ENCODE measurements at regions not wholly inside any gene's neighbourhood (a gene's known extent, or its start where the extent isn't known, plus 50 kb on each side); places are given as distances from the start of the nearest gene placed in this dataset.

DNA sequence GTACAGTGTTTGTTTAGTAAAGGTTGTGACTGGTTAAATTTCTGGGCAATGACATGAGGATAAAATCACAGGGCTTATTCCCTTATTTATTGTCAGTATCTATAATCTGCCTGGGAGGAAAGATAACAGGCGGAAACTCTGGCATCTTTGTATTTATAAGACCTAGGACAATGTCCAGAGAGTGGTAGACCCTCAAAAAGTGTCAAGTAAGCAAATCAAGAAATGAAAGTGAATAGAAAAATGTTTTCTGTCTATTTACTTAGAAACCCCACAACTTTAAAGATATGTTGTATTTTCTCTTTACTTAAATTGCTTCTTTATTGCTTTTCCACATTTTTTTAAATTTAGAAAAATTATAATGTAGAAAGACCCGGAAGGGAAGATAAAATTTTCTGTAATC is 544.6 kb downstream of the EDEM1 start:
- Histone ChIP-seq H3K4me3 (ENCODE audit: low read length) (no peak overlapping the region), H3K36me3 (ENCODE audit: control insufficient read depth, insufficient read depth, low read length) (no peaks in the 10 kb centered on the region), H3K27me3 (ENCODE audit: control insufficient read depth, insufficient read depth, low read length) (no peaks in the 10 kb centered on the region), H3K4me1 (ENCODE audit: control insufficient read depth, insufficient read depth, low read length) (no peaks in the 10 kb centered on the region), H3K9ac (ENCODE audit: low read length) (no peak overlapping the region), H3K9me3 (ENCODE audit: control insufficient read depth, low read length) (no peaks in the 10 kb centered on the region)

DNA sequence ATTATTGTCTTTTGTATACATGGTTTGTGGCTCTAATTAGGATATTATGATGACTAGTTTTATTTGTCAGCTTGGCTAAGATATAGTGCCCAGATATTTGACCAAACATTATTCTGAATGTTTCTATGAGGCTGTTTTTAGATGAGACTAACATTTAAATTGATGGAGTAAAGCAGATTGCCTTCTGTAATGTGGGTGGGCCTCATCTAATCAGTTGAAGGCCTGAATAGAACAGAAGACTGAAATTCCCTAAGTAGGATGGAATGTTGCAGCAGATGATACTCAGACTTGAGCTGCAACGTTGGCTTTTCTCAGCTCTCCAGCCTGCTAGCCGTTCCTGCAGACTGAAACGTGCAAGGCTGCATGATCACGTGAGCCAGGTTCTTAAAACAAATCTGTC is 546.5 kb downstream of the EDEM1 start:
- H3K4me1 ChIP-seq (ENCODE audit: control insufficient read depth, insufficient read depth, low read length), result no peaks in the 10 kb centered on the region
- H3K27me3 ChIP-seq (ENCODE audit: control insufficient read depth, insufficient read depth, low read length), result no peaks in the 10 kb centered on the region
- no peak overlapping the region for H3K4me3 ChIP-seq (ENCODE audit: low read length)
- H3K9ac ChIP-seq (ENCODE audit: low read length), result no peak overlapping the region
- H3K36me3 ChIP-seq (ENCODE audit: control insufficient read depth, insufficient read depth, low read length), result no peaks in the 10 kb centered on the region
- H3K9me3 ChIP-seq (ENCODE audit: control insufficient read depth, low read length), result no peaks in the 10 kb centered on the region

DNA sequence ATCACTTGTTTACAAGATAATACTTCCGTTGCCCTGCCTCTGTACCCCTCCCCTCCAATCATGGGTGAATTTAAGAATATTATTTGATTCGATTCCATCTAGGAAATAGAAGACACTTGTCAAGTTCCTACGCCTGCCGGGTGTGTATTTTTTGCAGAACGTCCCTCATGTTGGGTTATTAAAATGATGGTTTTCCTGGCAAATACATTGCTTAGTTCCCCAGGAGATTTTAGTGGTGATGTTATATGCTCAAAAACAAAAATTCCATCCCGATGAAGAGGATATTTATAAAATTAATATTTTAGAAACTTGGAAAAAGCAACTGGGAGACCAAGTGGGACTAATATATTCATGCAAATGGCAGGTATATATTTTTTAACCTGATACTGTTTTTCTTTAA is 548.4 kb downstream of the EDEM1 start:
- Histone ChIP-seq H3K4me3 (ENCODE audit: low read length) (no peak overlapping the region), H3K9ac (ENCODE audit: low read length) (no peak overlapping the region), H3K4me1 (ENCODE audit: control insufficient read depth, insufficient read depth, low read length) (no peaks in the 10 kb centered on the region), H3K36me3 (ENCODE audit: control insufficient read depth, insufficient read depth, low read length) (no peaks in the 10 kb centered on the region), H3K9me3 (ENCODE audit: control insufficient read depth, low read length) (no peaks in the 10 kb centered on the region), H3K27me3 (ENCODE audit: control insufficient read depth, insufficient read depth, low read length) (no peaks in the 10 kb centered on the region)

GRCh38 chr3:5739299-5739935 is 551.9 kb downstream of the EDEM1 start:
- no peaks in the 10 kb centered on the region for H3K4me1 ChIP-seq (ENCODE audit: control insufficient read depth, insufficient read depth, low read length)
- H3K9ac ChIP-seq (ENCODE audit: low read length), result no peak overlapping the region
- H3K4me3 ChIP-seq (ENCODE audit: low read length), result no peak overlapping the region
- no peaks in the 10 kb centered on the region for H3K9me3 ChIP-seq (ENCODE audit: control insufficient read depth, low read length)
- no peaks in the 10 kb centered on the region for H3K36me3 ChIP-seq (ENCODE audit: control insufficient read depth, insufficient read depth, low read length)
- no peaks in the 10 kb centered on the region for H3K27me3 ChIP-seq (ENCODE audit: control insufficient read depth, insufficient read depth, low read length)

DNA sequence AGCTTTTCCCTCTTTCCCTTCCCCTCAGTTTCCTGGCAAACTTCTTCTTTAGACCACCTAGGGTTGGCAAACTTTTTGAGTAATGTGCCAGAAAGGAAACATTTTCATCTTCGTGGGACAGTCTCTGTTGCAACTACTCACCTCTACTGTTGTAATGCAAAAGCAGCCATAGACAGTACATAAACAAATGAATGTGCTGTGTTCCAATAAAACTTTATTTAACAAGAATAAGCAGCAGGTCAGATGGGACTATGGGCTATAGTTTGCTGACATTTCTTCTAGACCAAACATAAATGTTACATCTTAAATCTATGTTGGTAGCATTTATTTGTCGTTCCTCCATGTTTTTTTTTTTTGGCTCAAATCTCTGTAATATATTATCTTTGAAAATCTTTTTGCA is 552.4 kb downstream of the EDEM1 start:
- Histone ChIP-seq H3K4me3 (ENCODE audit: low read length) (no peak overlapping the region), H3K36me3 (ENCODE audit: control insufficient read depth, insufficient read depth, low read length) (no peaks in the 10 kb centered on the region), H3K9me3 (ENCODE audit: control insufficient read depth, low read length) (no peaks in the 10 kb centered on the region), H3K27me3 (ENCODE audit: control insufficient read depth, insufficient read depth, low read length) (no peaks in the 10 kb centered on the region), H3K9ac (ENCODE audit: low read length) (no peak overlapping the region), H3K4me1 (ENCODE audit: control insufficient read depth, insufficient read depth, low read length) (no peaks in the 10 kb centered on the region)

DNA sequence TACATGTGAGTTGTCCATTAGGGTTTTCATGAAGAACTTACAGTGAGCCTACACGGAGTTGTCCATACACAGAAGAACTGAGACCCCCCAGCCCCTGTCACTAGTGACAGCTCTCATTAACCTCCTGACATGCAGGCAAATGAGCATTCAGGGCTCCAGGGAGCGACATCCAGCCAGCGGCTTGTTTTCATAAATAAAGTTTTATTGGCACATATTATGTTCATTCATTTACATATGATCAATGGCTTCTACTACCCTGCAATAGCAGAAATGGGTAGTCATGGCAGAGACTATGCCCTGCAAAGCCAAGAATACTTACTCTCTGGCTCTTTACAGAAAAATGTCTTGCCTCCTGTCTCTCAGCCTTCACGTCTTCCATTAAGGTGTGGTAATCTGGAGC is 553.5 kb downstream of the EDEM1 start:
- H3K27me3 ChIP-seq (ENCODE audit: control insufficient read depth, insufficient read depth, low read length), result no peaks in the 10 kb centered on the region
- H3K9ac ChIP-seq (ENCODE audit: low read length), result no peak overlapping the region
- H3K36me3 ChIP-seq (ENCODE audit: control insufficient read depth, insufficient read depth, low read length), result no peaks in the 10 kb centered on the region
- H3K4me1 ChIP-seq (ENCODE audit: control insufficient read depth, insufficient read depth, low read length), result no peaks in the 10 kb centered on the region
- H3K4me3 ChIP-seq (ENCODE audit: low read length), result no peak overlapping the region
- no peaks in the 10 kb centered on the region for H3K9me3 ChIP-seq (ENCODE audit: control insufficient read depth, low read length)

GRCh38 chr3:5750091-5750490 is 562.6 kb downstream of the EDEM1 start:
- H3K36me3 ChIP-seq (ENCODE audit: control insufficient read depth, insufficient read depth, low read length), result no peaks in the 10 kb centered on the region
- H3K9me3 ChIP-seq (ENCODE audit: control insufficient read depth, low read length), result no peaks in the 10 kb centered on the region
- H3K9ac ChIP-seq (ENCODE audit: low read length), result no peak overlapping the region
- no peak overlapping the region for H3K4me3 ChIP-seq (ENCODE audit: low read length)
- H3K27me3 ChIP-seq (ENCODE audit: control insufficient read depth, insufficient read depth, low read length), result no peaks in the 10 kb centered on the region
- H3K4me1 ChIP-seq (ENCODE audit: control insufficient read depth, insufficient read depth, low read length), result no peaks in the 10 kb centered on the region

- H3K4me3 ChIP-seq (ENCODE audit: low read length), result no peak overlapping the region
- H3K9me3 ChIP-seq (ENCODE audit: control insufficient read depth, low read length), result no peaks in the 10 kb centered on the region
- H3K27me3 ChIP-seq (ENCODE audit: control insufficient read depth, insufficient read depth, low read length), result no peaks in the 10 kb centered on the region
- H3K9ac ChIP-seq (ENCODE audit: low read length), result no peak overlapping the region
- H3K36me3 ChIP-seq (ENCODE audit: control insufficient read depth, insufficient read depth, low read length), result no peaks in the 10 kb centered on the region
- H3K4me1 ChIP-seq (ENCODE audit: control insufficient read depth, insufficient read depth, low read length), result no peaks in the 10 kb centered on the region
Measured at GRCh38 chr3:5750874-5751640, 563.5 kb downstream of the EDEM1 start.

DNA sequence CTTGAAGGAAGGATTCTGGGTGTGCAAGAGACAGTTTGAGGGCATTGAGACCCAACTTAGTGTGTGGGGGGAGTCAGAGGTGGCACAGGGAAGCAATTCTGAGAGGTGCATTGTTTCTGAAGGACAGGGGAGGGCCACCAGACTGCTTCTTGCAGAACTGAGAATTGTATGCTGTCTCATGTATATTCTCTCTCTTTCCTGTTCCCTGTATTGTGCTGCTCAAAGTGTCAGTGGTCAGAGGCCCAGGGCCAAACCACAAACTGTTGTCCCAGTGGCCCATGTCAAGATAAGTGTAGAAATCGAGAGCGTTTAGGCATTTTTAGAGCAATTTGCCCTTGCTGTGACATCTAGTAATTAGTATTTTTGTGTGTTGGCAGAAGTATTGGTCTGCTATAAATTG is 567.1 kb downstream of the EDEM1 start:
- H3K9ac ChIP-seq (ENCODE audit: low read length), result no peak overlapping the region
- no peak overlapping the region for H3K4me3 ChIP-seq (ENCODE audit: low read length)
- no peaks in the 10 kb centered on the region for H3K27me3 ChIP-seq (ENCODE audit: control insufficient read depth, insufficient read depth, low read length)

DNA sequence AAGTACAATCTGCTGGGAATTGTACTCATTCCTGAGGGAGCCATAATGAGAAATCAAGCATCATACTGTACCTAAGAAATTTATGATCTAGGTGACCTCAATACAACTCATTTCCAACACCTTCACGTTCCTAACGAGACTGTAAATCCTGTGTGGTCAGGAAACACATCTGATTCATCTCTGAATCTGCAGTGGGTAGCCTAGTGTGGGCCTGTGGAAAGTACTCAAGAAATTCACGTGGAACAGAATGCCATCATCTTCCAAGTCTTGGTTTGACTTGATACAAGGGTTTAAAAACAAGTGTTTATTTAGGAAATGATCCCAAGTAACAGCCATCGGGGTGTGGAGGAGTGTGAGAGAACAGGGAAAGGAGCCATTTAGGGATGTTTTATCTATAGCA is 568.9 kb downstream of the EDEM1 start:
- Histone ChIP-seq H3K9ac (ENCODE audit: low read length) (no peak overlapping the region), H3K4me1 (ENCODE audit: control insufficient read depth, insufficient read depth, low read length) (no peaks in the 10 kb centered on the region), H3K27me3 (ENCODE audit: control insufficient read depth, insufficient read depth, low read length) (no peaks in the 10 kb centered on the region), H3K36me3 (ENCODE audit: control insufficient read depth, insufficient read depth, low read length) (no peaks in the 10 kb centered on the region), H3K4me3 (ENCODE audit: low read length) (no peak overlapping the region), H3K9me3 (ENCODE audit: control insufficient read depth, low read length) (no peaks in the 10 kb centered on the region)

More for the DNA sequence above, 567.1 kb downstream of the EDEM1 start:
- Histone ChIP-seq H3K9me3 (ENCODE audit: control insufficient read depth, low read length) (no peaks in the 10 kb centered on the region), H3K36me3 (ENCODE audit: control insufficient read depth, insufficient read depth, low read length) (no peaks in the 10 kb centered on the region), H3K4me1 (ENCODE audit: control insufficient read depth, insufficient read depth, low read length) (no peaks in the 10 kb centered on the region)

DNA sequence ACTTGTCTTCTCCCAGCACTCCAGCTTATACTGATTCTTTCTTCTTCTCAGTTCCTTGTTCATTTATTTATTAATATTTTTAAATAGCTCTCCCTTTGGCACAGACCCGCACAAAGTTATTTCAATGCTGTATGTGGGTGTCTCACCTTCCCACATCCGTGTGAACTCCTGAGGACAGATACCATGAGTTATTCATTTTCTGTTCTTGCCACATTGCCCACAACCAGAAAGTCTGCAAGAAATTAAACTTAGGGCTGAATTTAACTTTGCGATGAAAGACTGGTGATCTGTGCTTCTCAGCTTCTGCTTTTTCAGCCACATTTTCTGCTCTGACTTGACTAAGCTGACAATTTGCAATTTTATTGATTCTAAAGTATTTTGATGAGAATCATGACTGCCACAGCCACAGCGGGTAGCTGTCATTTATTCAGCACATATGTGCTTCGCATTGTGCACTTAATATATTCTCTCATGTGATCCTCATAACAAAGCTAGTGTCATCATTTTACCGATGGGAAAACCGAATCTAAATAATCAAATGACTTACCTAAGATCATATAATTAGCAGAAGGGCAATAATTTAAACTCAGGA is 569.8 kb downstream of the EDEM1 start:
- Histone ChIP-seq H3K4me3 (ENCODE audit: low read length) (no peak overlapping the region), H3K9ac (ENCODE audit: low read length) (no peak overlapping the region), H3K4me1 (ENCODE audit: control insufficient read depth, insufficient read depth, low read length) (no peaks in the 10 kb centered on the region), H3K27me3 (ENCODE audit: control insufficient read depth, insufficient read depth, low read length) (no peaks in the 10 kb centered on the region), H3K36me3 (ENCODE audit: control insufficient read depth, insufficient read depth, low read length) (no peaks in the 10 kb centered on the region), H3K9me3 (ENCODE audit: control insufficient read depth, low read length) (no peaks in the 10 kb centered on the region)

DNA sequence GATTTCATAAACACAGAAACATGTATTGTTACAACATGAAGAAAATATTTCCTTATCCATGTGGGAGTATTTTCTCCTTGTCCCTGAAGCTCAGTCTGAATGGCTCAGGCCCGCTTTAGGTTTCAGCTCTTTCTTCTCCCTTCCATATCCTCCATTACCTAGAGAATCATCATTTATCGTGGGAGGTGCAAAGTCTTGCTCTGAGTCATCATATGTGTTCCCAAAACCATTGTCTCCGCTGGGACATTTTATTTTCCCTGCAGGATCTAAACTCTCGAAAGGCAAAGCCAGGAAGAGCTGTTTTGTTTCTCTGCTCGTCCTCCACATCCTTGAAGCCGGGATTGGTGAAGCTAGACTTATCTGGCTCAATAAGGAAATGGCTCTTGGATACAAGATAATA is 571.2 kb downstream of the EDEM1 start:
- H3K4me1 ChIP-seq (ENCODE audit: control insufficient read depth, insufficient read depth, low read length), result no peaks in the 10 kb centered on the region
- no peaks in the 10 kb centered on the region for H3K27me3 ChIP-seq (ENCODE audit: control insufficient read depth, insufficient read depth, low read length)
- no peaks in the 10 kb centered on the region for H3K36me3 ChIP-seq (ENCODE audit: control insufficient read depth, insufficient read depth, low read length)
- H3K4me3 ChIP-seq (ENCODE audit: low read length), result no peak overlapping the region
- H3K9me3 ChIP-seq (ENCODE audit: control insufficient read depth, low read length), result no peaks in the 10 kb centered on the region
- H3K9ac ChIP-seq (ENCODE audit: low read length), result no peak overlapping the region

Measured in mucosa of stomach (tissue), 1 donor.